Peyer's patch (tissue), 4 donors: ENCODE measurements at regions not wholly inside any gene's neighbourhood (a gene's known extent, or its start where the extent isn't known, plus 50 kb on each side); places are given as distances from the start of the nearest gene placed in this dataset.

Source experiments
- POLR2A ChIP-seq, 2 donors: fragments of 450-650 bp; IDR thresholded peaks; one replicate each; pipeline ENCODE4 v1.5.1; 2017; ENCODE audit warnings: antibody characterized with exemption in 2 of 2, mild to moderate bottlenecking in 2 of 2, moderate library complexity in 2 of 2
- TF ChIP-seq, protein P1 (sequence below), 6 experiments: fragments of 450-650 bp in 4 of 6; fragments of 200-600 bp in 2 of 6; sonication (generic) in 1 of 6; IDR thresholded peaks; one replicate each; pipeline ENCODE4 v1.5.1; 2017 to 2019; ENCODE audit warnings: antibody characterized with exemption in 6 of 6, mild to moderate bottlenecking in 3 of 6, moderate library complexity in 1 of 6

GRCh38 chr5:52481851-52482250 lies 305.9 kb upstream of the ITGA1 start:
- no peak for TF ChIP-seq POLR2A (IDR thresholded peaks at IDR 0.05)
- TF ChIP-seq, protein P1, sequence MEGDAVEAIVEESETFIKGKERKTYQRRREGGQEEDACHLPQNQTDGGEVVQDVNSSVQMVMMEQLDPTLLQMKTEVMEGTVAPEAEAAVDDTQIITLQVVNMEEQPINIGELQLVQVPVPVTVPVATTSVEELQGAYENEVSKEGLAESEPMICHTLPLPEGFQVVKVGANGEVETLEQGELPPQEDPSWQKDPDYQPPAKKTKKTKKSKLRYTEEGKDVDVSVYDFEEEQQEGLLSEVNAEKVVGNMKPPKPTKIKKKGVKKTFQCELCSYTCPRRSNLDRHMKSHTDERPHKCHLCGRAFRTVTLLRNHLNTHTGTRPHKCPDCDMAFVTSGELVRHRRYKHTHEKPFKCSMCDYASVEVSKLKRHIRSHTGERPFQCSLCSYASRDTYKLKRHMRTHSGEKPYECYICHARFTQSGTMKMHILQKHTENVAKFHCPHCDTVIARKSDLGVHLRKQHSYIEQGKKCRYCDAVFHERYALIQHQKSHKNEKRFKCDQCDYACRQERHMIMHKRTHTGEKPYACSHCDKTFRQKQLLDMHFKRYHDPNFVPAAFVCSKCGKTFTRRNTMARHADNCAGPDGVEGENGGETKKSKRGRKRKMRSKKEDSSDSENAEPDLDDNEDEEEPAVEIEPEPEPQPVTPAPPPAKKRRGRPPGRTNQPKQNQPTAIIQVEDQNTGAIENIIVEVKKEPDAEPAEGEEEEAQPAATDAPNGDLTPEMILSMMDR (IDR thresholded peaks at IDR 0.05), result no peak
